Astrocyte of the spinal cord (primary cell): ENCODE measurements at regions not wholly inside any gene's neighbourhood (a gene's known extent, or its start where the extent isn't known, plus 50 kb on each side); places are given as distances from the start of the nearest gene placed in this dataset.

ENCODE experiments used
- DNase-seq: peaks from one replicate; pipeline ENCODE4 v3.0.0; 2011; ENCODE audit warnings: low read depth, low spot score
- H3K4me3 ChIP-seq: 2 replicates; pipeline ENCODE4 v1.5.1; 2011; ENCODE audit warnings: low read depth, mild to moderate bottlenecking, low read length, moderate library complexity
- CTCF ChIP-seq: IDR thresholded peaks from 2 replicates; pipeline ENCODE4 v1.5.1; 2012; ENCODE audit warnings: low read depth, mild to moderate bottlenecking, low read length, inconsistent platforms
- in situ Hi-C: cut with HindIII; loops from 2 replicates; pipeline ENCODE4 v1.10.0; 2017; ENCODE audit warnings: low sequenced_read_pairs

GRCh38 chr18:25727281-25727985 lies 363.0 kb downstream of the SS18 start:
- TF ChIP-seq CTCF = no peak
- DNase-seq = no peak
- in situ Hi-C loops = no loop called here
- no peak overlapping the region for H3K4me3 ChIP-seq

- no peak overlapping the region for H3K4me3 ChIP-seq
- in situ Hi-C loops = no loop called here
- DNase-seq = peak; percentile 69
- TF ChIP-seq CTCF = no peak
Measured at GRCh38 chr18:25726298-25726697, 364.1 kb downstream of the SS18 start.

GRCh38 chr18:25725501-25725900 lies 364.9 kb downstream of the SS18 start:
- H3K4me3 ChIP-seq = no peak overlapping the region
- no peak for DNase-seq
- no peak for TF ChIP-seq CTCF
- in situ Hi-C loops = no loop called here

- in situ Hi-C loops = no loop called here
- DNase-seq = no peak
- TF ChIP-seq CTCF = no peak
Measured at GRCh38 chr18:25724997-25725396, 365.4 kb downstream of the SS18 start.

GRCh38 chr18:25724121-25724520 lies 366.3 kb downstream of the SS18 start:
- H3K4me3 ChIP-seq = no peak overlapping the region
- DNase-seq = no peak
- no peak for TF ChIP-seq CTCF
- in situ Hi-C loops = no loop called here

More at GRCh38 chr18:25724997-25725396, 365.4 kb downstream of the SS18 start:
- H3K4me3 ChIP-seq = no peak overlapping the region

- no peak overlapping the region for H3K4me3 ChIP-seq
- TF ChIP-seq CTCF = no peak
- in situ Hi-C loops = no loop called here
- no peak for DNase-seq
Measured at GRCh38 chr18:25713103-25713502, 361.1 kb upstream of the ZNF521 start.
